C4-2B (cell line): ENCODE measurements at regions not wholly inside any gene's neighbourhood (a gene's known extent, or its start where the extent isn't known, plus 50 kb on each side); places are given as distances from the start of the nearest gene placed in this dataset.

ENCODE experiments used
- H3K27ac ChIP-seq: fragments of 450-650 bp; 2 replicates; pipeline ENCODE4 v1.5.1; 2017
- ZFX ChIP-seq: fragments of 450-650 bp; IDR thresholded peaks from 2 replicates; pipeline ENCODE4 v1.6.1; 2017
- TF ChIP-seq, protein P1 (sequence below): fragments of 450-650 bp; conservative IDR thresholded peaks from 2 replicates; pipeline ENCODE4 v1.5.1; 2017; ENCODE audit warnings: mild to moderate bottlenecking

DNA sequence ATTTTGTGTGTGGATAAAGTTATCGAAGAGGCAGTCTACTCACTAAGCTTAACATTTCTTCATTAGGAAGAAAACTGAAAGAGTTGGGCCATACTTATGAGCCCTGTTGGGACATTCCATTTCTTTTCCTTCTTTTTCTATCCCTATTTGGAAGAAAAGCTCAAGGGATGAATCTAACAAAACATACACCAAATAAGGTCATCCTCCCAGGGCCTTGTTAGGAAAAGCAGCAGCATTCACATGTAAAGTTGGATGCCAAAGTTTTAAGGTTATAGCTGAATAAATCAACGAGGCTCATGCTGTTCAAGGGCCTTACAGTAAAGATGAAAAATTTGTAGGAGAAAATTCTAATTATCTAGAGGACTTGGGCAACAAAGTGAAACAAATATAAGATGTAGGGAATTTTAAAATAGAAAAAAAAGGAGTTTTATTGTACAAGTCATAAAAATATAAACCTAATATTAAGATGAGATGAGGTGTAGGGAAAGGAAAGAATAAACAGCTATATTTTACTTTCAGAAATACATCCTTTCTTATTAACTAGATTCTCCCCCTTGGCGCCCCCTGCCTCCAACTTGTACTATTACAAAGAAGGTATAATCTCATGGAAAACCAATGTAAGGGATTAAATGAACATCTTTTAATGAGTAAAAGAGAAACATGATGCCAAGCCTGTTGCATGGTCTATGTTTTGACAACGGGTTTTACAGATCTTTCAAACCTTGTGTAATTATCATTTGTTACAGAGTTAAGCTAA lies 160.4 kb downstream of the PCDH20 start:
- TF ChIP-seq ZFX: no peak
- TF ChIP-seq, protein P1, sequence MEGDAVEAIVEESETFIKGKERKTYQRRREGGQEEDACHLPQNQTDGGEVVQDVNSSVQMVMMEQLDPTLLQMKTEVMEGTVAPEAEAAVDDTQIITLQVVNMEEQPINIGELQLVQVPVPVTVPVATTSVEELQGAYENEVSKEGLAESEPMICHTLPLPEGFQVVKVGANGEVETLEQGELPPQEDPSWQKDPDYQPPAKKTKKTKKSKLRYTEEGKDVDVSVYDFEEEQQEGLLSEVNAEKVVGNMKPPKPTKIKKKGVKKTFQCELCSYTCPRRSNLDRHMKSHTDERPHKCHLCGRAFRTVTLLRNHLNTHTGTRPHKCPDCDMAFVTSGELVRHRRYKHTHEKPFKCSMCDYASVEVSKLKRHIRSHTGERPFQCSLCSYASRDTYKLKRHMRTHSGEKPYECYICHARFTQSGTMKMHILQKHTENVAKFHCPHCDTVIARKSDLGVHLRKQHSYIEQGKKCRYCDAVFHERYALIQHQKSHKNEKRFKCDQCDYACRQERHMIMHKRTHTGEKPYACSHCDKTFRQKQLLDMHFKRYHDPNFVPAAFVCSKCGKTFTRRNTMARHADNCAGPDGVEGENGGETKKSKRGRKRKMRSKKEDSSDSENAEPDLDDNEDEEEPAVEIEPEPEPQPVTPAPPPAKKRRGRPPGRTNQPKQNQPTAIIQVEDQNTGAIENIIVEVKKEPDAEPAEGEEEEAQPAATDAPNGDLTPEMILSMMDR: peak; percentile 51
- no peak overlapping the region for H3K27ac ChIP-seq

DNA sequence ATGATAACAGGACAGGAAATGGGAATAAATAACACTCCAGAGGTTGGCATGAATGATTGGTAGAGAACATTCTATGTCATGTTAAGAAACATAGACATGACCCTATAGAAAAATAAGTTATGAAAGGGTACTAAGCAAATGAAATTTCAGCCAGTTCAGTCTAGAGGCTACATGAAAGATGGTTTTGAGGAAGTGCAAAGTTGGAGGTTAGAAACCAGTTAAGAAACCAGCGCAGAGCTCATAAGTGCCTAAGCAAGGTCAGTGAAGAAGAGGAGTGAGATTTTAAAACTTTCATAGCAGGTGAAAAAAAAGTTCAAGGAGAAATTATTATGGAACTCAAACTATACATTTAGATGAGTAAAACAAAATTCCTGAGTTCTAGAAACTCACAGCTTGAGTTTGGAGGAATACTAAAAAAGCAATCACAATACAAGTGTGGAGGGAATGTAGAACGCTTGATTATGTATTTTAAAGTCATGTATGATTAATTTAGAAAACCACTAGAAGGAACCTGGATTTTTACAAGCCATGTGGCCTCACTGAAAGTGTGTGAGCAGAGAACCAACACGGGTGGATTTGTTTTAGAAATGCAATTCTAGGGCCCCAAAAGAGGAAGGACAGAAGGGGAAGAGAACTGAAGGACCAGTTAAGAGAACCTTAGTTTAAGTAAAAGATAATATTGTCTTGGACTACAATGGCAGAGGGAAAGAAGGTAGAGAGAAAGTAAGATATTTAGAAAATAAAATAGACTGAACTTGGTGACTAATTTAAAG lies 162.4 kb downstream of the PCDH20 start:
- no peak overlapping the region for H3K27ac ChIP-seq
- no peak for TF ChIP-seq ZFX
- TF ChIP-seq, protein P1: no peak

DNA sequence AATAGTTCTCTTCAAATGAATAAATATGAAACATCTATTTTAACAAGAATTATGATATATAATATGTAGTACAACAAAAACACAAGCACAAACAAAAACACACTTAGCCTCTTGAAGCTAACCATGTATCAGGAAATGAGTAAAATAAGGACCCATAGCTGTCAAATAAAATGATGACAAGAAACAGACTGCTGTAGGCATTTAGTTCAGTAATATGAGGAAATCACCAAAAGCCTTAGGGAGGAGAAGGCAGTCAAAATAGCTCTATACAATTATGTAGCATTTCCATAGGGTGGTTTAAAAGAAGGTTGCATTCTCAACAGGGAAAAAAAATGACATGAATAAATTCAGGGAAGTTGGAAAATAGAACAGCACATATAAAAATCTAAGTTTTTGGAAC lies 163.4 kb downstream of the PCDH20 start:
- no peak for TF ChIP-seq ZFX
- TF ChIP-seq, protein P1: no peak
- no peak overlapping the region for H3K27ac ChIP-seq

DNA sequence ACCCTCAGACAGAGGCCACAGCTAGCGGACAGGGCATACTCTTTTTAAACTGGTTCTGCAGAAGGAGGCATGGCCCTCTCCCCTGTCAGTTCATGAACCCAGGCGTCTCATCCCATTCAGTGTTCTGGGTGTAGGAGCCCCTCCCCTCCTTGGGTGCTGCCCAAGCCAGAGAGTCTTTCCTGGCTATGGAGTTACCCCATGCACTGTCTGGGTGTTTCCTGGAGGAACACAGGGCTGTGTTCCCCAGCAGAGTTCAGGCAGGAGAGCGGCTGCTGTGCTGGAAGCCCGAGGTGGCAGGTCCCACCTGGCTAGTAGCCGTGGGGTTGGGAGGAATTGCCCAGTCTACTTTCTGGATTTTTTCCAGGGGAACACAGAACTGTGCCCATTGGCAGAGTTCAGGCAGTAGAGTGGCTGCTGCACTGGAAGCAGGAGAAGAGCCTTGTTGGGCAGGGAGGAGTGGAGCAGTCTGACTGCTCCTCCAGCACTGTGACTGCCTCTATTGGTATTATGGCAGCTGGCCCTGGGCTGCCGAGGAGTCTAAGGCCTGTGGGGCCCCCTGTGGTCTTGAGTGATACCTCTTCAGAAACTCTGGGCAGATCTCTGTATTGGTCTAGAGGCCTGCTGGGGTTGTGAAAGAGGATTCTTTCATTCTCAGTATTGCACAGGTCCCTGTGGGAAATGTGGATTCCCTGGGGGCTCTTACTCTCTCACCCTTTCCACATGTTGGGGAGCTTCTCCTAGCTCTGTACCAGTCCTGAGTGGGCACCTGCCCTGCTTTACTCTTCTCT lies 168.3 kb downstream of the PCDH20 start:
- TF ChIP-seq, protein P1: no peak
- no peak for TF ChIP-seq ZFX
- no peak overlapping the region for H3K27ac ChIP-seq

DNA sequence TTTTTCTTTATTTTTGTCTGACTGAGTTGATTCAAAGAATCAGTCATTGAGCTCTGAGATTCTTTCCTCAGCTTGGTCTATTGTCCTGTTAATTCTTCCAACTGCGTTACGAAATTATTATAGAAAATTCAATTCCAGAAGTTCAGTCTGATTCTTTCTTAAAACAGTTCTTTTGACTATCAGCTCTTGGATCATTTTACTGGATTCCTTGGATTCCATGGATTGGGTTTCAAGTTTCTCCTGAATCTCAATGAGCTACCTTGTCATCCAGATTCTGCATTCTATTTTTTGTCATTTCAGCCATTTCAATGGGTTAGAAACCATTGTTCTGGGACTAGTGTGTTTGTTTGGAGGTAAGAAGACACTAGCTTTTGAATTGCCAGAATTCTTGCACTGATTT lies 169.3 kb downstream of the PCDH20 start:
- no peak for TF ChIP-seq ZFX
- TF ChIP-seq, protein P1: no peak
- no peak overlapping the region for H3K27ac ChIP-seq

DNA sequence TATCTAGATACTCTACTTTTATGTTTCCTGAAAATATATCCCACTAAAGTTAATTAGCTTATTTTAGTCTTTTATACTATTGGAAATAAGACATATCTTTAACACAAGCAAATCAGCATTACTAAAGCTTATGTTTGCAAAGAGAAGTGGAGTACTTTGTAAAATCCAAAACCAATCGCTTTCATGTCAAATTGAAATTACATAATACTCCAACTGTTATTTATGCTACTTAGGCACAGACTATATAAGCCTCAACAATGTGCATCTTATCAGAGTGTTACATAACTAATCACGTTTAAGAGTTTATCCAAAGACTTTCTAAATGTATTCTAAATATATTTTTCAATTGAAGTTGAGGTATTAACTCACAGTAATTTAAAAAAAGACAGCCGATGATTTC lies 200.0 kb downstream of the PCDH20 start:
- no peak overlapping the region for H3K27ac ChIP-seq
- TF ChIP-seq ZFX: no peak
- TF ChIP-seq, protein P1: no peak

DNA sequence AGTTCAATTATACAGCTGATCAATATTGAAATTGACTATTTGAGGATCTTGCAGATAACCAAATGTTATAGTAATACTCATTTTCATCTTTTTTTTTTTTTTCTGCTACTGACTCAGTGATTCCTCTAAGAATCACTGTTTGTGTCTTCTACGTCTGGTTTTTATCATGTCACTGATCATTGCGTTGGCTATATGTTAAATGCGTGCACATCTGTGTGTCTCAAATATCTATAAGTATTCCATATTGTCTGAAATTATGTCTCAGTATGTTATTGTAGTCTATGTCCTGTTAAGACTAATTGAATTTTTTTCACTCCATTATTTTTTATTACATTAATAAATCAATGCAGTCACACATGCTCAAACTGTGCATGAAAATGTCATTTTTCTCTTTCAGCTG lies 200.5 kb downstream of the PCDH20 start:
- no peak overlapping the region for H3K27ac ChIP-seq
- TF ChIP-seq, protein P1: no peak
- TF ChIP-seq ZFX: no peak
